ENCODE measurements at regions not wholly inside any gene's neighbourhood (a gene's known extent, or its start where the extent isn't known, plus 50 kb on each side); places are given as distances from the start of the nearest gene placed in this dataset.

DNA sequence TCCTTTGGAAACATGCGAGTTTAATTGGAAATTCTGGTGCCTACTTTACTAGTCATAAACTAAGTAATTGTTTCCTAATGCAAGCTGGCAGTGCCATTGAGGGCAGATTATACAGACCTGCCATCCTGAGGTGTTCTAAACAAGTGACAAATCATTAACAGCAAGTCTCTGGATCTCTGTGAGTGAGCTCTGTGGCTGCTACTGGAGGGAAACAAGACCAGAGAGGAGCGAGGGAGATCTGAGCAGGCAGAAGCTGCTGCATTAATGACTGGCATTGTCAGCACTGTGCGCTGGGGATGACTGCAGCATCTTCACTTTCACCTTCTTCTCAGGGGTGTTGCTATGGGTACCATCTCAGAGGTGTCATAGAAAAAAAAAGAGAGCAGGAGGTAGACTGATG lies 308.4 kb upstream of the DPH6 start:
- DNase-seq (no peak), ATAC-seq (no peak)
- H3K4me1 Mint-ChIP-seq, result no peaks in the 10 kb centered on the region
- H3K27ac Mint-ChIP-seq, result no peak overlapping the region
- no peaks in the 10 kb centered on the region for H3K9me3 Mint-ChIP-seq
- H3K27me3 Mint-ChIP-seq, result peaks cover 10% of the 10 kb centered on the region
- no peak overlapping the region for H3K4me3 Mint-ChIP-seq

DNA sequence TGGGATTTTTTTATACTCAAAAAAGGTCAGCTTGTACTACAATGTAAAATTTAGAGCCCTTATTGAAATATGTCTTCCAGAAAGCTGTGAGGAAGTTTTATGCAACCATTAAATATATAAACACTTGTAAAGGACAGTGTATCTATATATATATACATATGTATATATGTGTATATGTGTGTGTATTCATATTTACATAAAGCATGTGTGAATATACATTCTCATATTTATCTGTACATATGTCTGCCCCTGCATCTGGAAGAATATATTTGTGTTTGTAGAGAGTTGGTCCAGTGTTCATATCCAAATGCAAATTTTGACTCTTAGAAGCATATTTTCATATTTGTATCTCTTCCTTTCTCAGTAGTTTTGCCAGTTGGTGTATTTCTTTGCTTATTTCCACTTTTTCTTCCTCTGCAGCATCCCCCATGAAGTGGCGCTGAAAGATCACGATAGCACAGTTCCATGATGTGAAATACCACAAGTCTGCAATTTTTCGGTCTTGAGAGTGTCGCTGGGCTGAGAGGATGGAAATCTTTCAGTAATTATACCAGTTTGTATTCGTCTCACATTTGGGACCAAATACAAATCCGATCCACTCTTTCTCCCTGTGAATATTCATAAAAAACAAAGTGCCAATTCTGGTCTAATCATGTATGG lies 311.7 kb upstream of the DPH6 start:
- H3K27ac Mint-ChIP-seq, result no peak overlapping the region

DNA sequence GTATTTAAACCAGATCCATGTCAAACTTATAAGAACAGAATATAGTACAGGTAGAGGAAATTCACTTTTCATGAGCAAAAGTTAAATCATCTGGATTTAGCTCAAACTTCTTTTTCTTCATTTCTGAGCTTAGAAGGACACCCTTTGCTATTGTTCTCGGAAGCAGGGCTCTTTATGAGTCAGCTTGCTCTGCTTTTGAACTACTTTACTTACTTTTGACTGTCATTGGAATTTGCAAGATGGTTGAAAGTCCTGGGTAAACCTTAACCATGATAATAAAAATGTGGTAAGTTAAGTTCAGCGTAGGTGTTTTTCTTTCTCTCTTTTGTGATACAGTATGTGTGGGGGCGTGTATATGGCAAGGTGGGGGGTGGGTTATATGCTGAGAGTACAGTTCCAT lies 312.7 kb upstream of the DPH6 start:
- Mint-ChIP-seq H3K27ac (no peak overlapping the region), H3K27me3 (no peaks in the 10 kb centered on the region), H3K9me3 (peaks cover 0 to 3% of the 10 kb centered on the region in 2 donors), H3K4me1 (no peaks in the 10 kb centered on the region), H3K4me3 (no peak overlapping the region)
- DNase-seq, result no peak
- ATAC-seq, result no peak

More for the DNA sequence above, 311.7 kb upstream of the DPH6 start:
- no peaks in the 10 kb centered on the region for H3K27me3 Mint-ChIP-seq
- no peak for DNase-seq
- no peak overlapping the region for H3K4me3 Mint-ChIP-seq
- no peaks in the 10 kb centered on the region for H3K4me1 Mint-ChIP-seq
- H3K9me3 Mint-ChIP-seq, result no peaks in the 10 kb centered on the region
- ATAC-seq, result no peak

DNA sequence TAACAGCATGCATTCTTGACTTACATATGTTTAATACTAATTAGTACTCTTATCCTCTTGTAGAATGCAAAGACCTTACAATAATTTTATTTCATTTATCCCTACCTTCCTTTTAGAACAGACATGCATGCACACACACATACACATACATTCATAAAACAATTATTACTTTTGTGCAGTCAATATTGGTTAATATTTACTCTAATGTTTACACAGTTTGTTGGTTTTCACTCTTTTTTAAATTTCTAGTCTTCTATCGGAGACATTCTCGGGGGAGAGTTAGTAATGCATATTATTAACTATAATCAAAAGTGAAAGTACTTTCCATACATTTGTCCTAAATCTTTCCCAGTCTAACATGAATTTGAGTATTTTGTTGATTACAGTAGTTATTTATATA lies 317.7 kb upstream of the DPH6 start:
- Mint-ChIP-seq H3K4me3 (no peak overlapping the region), H3K27me3 (no peaks in the 10 kb centered on the region), H3K27ac (no peak overlapping the region), H3K4me1 (no peaks in the 10 kb centered on the region), H3K9me3 (peaks cover 0 to 4% of the 10 kb centered on the region in 2 donors)
- DNase-seq (no peak), ATAC-seq (no peak)

DNA sequence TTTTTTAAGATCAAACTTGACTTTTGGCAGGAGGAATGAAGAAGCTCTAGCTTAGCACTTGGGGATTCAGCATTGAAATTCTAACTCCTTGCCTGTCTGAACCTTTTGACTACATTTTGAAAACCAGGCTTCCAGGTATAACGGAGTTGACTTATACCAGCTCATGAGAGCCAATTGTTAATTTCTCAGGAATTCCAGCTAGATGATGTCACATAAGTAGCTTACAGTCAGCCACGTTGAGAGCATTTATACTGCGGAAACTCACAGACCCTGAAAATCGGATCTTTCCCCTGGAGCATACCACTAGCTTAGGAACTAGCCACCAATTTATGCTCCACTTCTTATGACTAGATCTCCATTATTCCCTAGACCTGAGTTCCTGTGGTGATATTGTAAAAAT lies 321.4 kb upstream of the DPH6 start:
- DNase-seq (no peak), ATAC-seq (no peak)
- H3K27ac Mint-ChIP-seq, result peak overlapping the region in 1 of 2 donors; percentile 20
- H3K9me3 Mint-ChIP-seq, result peaks cover 4 to 6% of the 10 kb centered on the region in 2 donors
- H3K4me3 Mint-ChIP-seq, result no peak overlapping the region
- no peaks in the 10 kb centered on the region for H3K4me1 Mint-ChIP-seq
- H3K27me3 Mint-ChIP-seq, result no peaks in the 10 kb centered on the region

DNA sequence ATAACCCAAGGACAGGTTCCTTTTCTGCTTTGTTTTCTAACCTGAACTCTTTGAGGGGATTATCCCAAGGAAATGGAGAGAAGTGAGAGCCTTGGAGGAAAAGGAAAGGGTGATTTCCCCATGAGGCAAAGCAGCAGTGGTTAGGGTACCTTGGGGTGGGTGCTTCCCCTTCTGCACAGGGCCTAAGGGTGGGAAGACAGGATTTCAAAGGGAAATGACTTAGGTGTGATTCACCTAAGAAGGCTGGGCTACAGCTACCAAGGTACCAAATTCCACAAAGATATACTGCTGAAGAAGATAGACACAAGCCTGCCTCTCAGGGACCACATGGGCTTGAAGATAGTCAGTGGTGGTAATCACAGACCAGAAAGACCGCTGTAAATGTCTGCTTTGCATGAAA lies 325.3 kb upstream of the DPH6 start:
- no peak overlapping the region for H3K27ac Mint-ChIP-seq
- H3K9me3 Mint-ChIP-seq, result peaks cover 0 to 6% of the 10 kb centered on the region in 2 donors
- no peaks in the 10 kb centered on the region for H3K27me3 Mint-ChIP-seq
- H3K4me1 Mint-ChIP-seq, result no peaks in the 10 kb centered on the region
- ATAC-seq (no peak), DNase-seq (no peak)
- H3K4me3 Mint-ChIP-seq, result no peak overlapping the region

DNA sequence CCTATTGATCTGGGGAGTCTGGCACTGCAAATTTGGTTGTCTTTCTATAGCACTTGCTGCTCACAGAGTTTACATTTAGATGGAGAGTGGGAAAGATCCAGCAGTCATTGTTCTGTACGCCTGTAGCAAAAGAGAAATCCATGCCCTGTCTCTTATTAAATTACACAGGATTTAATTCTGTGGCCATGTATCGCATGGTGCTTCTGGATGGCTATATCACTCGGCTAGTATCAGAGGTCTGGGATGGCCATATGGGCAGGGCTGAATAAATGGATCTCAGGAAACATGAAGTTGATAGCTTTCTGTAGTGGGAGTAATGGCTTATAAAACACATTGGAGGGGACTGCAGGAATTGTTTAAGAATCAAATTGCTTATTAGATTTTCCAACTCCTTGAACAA lies 325.8 kb upstream of the DPH6 start:
- no peaks in the 10 kb centered on the region for H3K4me1 Mint-ChIP-seq

DNA sequence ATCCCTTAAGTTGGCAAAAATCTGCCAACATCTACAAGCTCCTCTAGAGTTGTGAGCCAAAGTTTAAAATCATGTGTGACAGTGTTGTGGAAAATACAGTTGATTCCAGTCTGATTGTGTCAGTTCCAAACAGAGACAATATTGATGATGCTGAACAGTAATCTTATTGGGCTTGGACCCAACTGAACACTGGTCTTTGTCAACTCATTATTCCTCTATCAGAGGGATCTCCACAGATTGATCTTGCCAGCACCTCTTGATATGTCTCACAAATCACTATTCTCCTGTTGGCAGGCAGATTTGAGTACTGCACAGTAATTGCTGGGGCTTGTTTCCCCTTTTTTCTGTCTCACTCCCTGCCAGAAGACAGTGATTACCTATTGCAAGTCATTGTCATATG lies 326.6 kb upstream of the DPH6 start:
- peaks cover 0 to 6% of the 10 kb centered on the region in 2 donors for H3K9me3 Mint-ChIP-seq
- no peak overlapping the region for H3K4me3 Mint-ChIP-seq
- no peaks in the 10 kb centered on the region for H3K27me3 Mint-ChIP-seq
- no peaks in the 10 kb centered on the region for H3K4me1 Mint-ChIP-seq
- no peak for ATAC-seq
- H3K27ac Mint-ChIP-seq, result peak overlapping the region in 1 of 2 donors; percentile 58
- no peak for DNase-seq

More for the DNA sequence above, 325.8 kb upstream of the DPH6 start:
- Mint-ChIP-seq H3K27me3 (no peaks in the 10 kb centered on the region), H3K4me3 (no peak overlapping the region), H3K9me3 (peaks cover 0 to 6% of the 10 kb centered on the region in 2 donors), H3K27ac (no peak overlapping the region)
- ATAC-seq (no peak), DNase-seq (no peak)

DNA sequence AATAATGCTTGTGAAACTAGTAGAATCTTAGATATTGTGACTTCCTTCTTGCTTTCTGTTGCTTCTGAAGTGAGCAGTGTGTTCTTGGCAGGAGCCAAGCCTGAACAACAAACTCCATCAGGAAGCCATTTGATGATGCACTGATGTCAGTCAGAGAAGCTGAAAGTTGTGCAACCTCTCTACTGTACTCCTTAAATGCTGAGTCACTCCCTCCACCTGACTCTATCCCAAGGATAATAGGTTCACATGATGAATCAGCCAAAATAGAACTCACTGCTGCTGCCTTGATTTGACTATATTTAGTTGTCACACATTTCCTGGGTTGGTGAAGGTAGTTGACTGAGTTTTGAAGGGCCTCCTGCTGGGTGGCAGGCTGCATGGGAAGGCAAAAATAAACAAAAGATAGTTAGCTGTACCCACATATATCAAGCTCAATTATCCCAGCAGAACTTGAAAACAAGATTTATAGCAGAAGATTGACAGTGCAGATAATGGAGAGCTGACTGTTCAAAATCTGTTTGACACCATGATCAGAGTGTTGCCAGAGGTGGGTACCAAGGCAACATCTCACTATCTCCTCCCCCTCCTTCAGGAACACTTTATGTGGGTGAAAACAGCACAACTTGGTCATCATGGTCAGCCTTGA lies 328.4 kb upstream of the DPH6 start:
- ATAC-seq (no peak), DNase-seq (no peak)
- Mint-ChIP-seq H3K27me3 (no peaks in the 10 kb centered on the region), H3K27ac (no peak overlapping the region), H3K9me3 (peaks cover 5 to 6% of the 10 kb centered on the region in 2 donors), H3K4me3 (no peak overlapping the region), H3K4me1 (no peaks in the 10 kb centered on the region)

DNA sequence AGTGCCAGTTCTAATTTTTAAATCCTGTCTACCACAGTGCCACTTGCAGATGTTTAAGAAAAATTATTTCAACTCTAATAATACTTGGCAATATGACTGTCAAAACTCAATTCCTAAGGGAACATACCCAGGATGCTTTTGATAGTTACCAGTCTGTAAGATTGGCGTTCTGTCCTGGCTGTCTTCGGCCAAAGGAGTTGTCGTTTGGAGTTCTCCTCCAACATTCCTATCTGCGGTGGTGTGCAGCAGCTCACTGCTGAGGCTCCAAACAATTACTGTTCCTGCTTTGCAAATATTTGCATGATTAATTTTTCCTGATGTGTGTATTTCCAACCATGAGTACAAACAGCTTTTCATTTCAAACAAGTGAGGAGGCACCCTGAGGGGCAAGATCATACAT lies 330.8 kb upstream of the DPH6 start:
- no peak for DNase-seq
- H3K4me1 Mint-ChIP-seq, result no peaks in the 10 kb centered on the region
- H3K27ac Mint-ChIP-seq, result no peak overlapping the region
- ATAC-seq, result no peak
- H3K27me3 Mint-ChIP-seq, result no peaks in the 10 kb centered on the region
- H3K4me3 Mint-ChIP-seq, result no peak overlapping the region
- H3K9me3 Mint-ChIP-seq, result peaks cover 1 to 5% of the 10 kb centered on the region in 2 donors

DNA sequence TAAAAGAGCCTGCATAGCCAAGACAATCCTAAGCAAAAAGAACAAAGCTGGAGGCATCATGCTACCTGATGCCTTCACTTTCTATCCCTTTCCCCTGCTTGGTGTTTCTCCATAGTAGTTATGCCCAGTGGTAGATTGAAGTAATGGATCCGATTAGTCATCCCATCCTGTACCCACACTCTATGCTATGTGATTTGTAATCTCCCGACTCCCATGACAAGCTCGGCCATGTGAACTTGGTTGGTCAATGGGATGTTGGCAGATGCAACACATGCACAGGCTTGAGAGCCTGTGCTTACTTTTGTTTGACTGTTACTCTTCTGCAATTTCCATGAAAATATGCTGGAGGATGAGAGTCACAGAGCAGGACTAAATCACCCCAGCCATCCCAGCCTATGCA lies 334.9 kb upstream of the DPH6 start:
- no peak for ATAC-seq
- no peak overlapping the region for H3K27ac Mint-ChIP-seq
- no peaks in the 10 kb centered on the region for H3K4me1 Mint-ChIP-seq
- H3K4me3 Mint-ChIP-seq, result no peak overlapping the region
- H3K9me3 Mint-ChIP-seq, result peaks cover 0 to 5% of the 10 kb centered on the region in 2 donors
- no peaks in the 10 kb centered on the region for H3K27me3 Mint-ChIP-seq
- DNase-seq, result no peak

DNA sequence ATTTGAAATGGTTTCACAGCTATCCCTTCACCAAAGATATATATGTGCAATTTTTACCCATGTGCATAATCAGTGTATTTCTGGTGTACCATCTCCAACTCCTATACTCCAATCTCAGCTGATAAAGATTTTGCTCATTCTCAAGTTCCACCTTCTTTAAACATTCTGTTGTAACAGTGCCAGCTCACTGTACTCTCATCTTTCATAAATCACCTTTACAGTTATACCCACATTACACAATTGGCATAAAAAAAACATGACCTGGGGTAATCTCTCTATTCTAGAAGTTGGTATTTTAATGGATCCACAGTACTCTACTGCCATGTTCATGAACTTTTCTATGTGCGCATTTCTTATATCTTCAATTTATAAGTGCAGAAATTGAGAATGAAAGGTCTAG lies 339.9 kb upstream of the DPH6 start:
- no peaks in the 10 kb centered on the region for H3K9me3 Mint-ChIP-seq
- H3K27me3 Mint-ChIP-seq, result no peaks in the 10 kb centered on the region
- no peak overlapping the region for H3K4me3 Mint-ChIP-seq
- no peak for ATAC-seq
- DNase-seq, result no peak
- H3K4me1 Mint-ChIP-seq, result no peaks in the 10 kb centered on the region
- no peak overlapping the region for H3K27ac Mint-ChIP-seq

DNA sequence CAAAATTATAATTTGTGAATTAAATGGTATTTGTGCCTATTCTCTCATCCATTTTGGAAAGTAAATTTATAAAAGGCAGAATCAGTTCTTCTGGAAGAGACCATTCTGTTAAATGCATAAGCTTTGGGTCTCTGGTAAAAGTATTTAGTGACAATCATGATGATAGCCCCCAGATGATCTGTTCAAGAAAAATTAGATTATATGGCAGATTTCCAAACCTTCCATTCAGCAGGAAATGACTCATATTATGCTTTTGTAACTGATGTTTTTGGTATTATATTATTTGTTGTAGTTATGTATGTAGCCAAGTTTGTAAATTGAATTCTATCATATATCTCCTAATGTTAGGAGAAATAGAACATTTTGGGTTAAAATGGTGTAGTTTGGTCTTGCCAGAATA lies 340.8 kb upstream of the DPH6 start:
- Mint-ChIP-seq H3K27me3 (no peaks in the 10 kb centered on the region), H3K4me1 (no peaks in the 10 kb centered on the region), H3K9me3 (no peaks in the 10 kb centered on the region), H3K27ac (no peak overlapping the region), H3K4me3 (no peak overlapping the region)
- no peak for ATAC-seq
- no peak for DNase-seq

DNA sequence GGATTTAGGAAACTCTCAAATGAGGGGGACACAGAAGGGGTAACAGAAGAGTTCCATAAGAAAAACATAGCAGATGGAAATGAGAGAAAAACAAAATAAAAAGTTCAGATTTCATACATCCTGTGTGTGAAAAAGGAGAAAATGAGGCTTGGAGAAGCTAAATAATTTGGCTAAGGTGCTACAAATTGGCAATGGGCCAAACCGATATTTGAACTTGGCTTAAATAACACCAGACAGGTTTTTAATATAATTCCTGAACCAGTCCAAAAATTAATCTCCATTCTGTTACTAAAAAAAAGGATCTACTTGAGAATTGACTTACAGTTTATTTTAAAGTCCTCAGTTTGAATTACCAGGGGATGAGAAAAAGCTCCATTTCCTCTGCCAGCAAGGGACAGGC lies 342.9 kb upstream of the DPH6 start:
- no peaks in the 10 kb centered on the region for H3K27me3 Mint-ChIP-seq
- H3K27ac Mint-ChIP-seq, result no peak overlapping the region
- DNase-seq, result no peak
- no peak for ATAC-seq
- no peaks in the 10 kb centered on the region for H3K9me3 Mint-ChIP-seq
- H3K4me1 Mint-ChIP-seq, result no peaks in the 10 kb centered on the region
- H3K4me3 Mint-ChIP-seq, result no peak overlapping the region

DNA sequence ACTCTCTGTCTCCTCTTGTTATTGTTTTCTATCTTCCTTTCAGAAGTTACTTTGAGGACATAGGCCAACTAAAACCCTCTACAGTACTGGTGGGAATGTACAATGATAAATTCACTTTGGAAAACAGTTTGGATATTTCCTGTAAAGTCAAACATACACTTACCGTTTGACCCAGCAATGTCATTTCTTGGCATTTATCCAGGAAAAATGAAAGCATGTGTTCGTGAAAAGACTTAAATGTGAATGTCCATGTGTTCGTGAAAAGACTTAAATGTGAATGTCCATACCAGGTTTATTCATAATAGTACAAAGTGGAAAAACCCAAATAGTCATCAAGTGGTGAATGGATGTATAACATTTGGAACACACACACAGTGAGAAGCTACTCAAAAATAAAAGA lies 361.5 kb upstream of the DPH6 start:
- DNase-seq (no peak), ATAC-seq (no peak)
- peaks cover 5 to 6% of the 10 kb centered on the region in 2 donors for H3K9me3 Mint-ChIP-seq
- H3K27me3 Mint-ChIP-seq, result no peaks in the 10 kb centered on the region
- no peak overlapping the region for H3K4me3 Mint-ChIP-seq
- no peak overlapping the region for H3K27ac Mint-ChIP-seq
- no peaks in the 10 kb centered on the region for H3K4me1 Mint-ChIP-seq

DNA sequence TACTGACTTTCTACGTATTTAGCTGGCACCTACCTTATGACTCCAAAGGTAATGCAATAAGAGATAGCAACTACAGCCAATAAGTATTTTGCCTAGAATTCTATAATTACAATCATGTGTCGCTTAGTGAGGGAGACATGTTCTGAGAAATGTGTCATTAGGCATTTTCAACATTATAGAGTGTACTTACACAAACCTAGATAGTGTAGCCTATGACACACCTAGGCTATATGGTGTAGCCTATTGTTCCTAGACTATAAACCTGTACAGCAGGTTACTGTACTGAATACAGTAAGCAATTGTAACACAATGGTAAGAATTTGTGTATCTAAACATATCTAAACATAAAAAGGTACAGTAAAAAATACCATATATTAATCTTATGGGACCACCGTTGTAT lies 363.4 kb upstream of the DPH6 start:
- no peak overlapping the region for H3K27ac Mint-ChIP-seq
- peaks cover 6 to 7% of the 10 kb centered on the region in 2 donors for H3K9me3 Mint-ChIP-seq
- H3K4me1 Mint-ChIP-seq, result no peaks in the 10 kb centered on the region
- ATAC-seq (no peak), DNase-seq (no peak)
- H3K4me3 Mint-ChIP-seq, result no peak overlapping the region
- H3K27me3 Mint-ChIP-seq, result no peaks in the 10 kb centered on the region

DNA sequence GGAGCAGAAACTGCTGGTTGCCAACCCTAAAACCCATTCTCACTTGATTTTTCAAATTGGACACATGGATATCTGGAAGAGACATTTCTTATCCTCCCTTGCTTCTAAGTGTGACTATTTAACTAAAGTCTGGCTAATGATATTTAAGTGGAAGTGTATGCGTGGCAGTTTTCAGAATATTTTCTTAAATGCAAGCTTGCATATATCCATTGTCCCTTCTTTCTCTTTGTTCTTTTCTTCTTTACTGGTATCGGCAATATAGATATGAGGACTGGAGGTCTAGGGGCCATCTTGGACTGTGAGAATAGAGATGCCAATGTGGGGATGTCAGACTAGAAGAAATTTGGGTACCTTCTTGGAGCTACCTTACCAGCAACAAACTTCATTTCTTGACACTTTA lies 364.3 kb upstream of the DPH6 start:
- no peak overlapping the region for H3K4me3 Mint-ChIP-seq

More for the DNA sequence above, 364.3 kb upstream of the DPH6 start:
- no peak for DNase-seq
- Mint-ChIP-seq H3K9me3 (peaks cover 9 to 13% of the 10 kb centered on the region in 2 donors), H3K4me1 (no peaks in the 10 kb centered on the region), H3K27me3 (no peaks in the 10 kb centered on the region), H3K27ac (no peak overlapping the region)
- no peak for ATAC-seq
